Suprapubic skin (tissue), 4 donors: ENCODE measurements at regions not wholly inside any gene's neighbourhood (a gene's known extent, or its start where the extent isn't known, plus 50 kb on each side); places are given as distances from the start of the nearest gene placed in this dataset.

Source experiments
- EP300 ChIP-seq: sonication (generic); formaldehyde crosslinking; IDR thresholded peaks from one replicate; pipeline ENCODE4 v1.6.1; 2017; ENCODE audit warnings: antibody characterized with exemption
- POLR2A ChIP-seq, 2 donors: fragments of 450-650 bp; IDR thresholded peaks; one replicate each; pipeline ENCODE4 v1.6.1; 2017; ENCODE audit warnings: antibody characterized with exemption in 2 of 2, mild to moderate bottlenecking in 2 of 2, moderate library complexity in 2 of 2
- POLR2AphosphoS5 ChIP-seq, 3 donors: sonication (generic); formaldehyde crosslinking; IDR thresholded peaks; one replicate each; pipeline ENCODE4 v1.6.1; 2017; ENCODE audit warnings: antibody characterized with exemption in 3 of 3
- TF ChIP-seq, protein P1 (sequence below), 2 donors: fragments of 200-600 bp in 1 of 2; fragments of 450-650 bp in 1 of 2; sonication (generic) in 1 of 2; IDR thresholded peaks; one replicate each; pipeline ENCODE4 v1.5.1; 2016 to 2019; ENCODE audit warnings: antibody characterized with exemption in 2 of 2, mild to moderate bottlenecking in 1 of 2, moderate library complexity in 1 of 2

GRCh38 chr6:100179576-100179975, 185.6 kb upstream of the MCHR2 start:
- TF ChIP-seq, protein P1, sequence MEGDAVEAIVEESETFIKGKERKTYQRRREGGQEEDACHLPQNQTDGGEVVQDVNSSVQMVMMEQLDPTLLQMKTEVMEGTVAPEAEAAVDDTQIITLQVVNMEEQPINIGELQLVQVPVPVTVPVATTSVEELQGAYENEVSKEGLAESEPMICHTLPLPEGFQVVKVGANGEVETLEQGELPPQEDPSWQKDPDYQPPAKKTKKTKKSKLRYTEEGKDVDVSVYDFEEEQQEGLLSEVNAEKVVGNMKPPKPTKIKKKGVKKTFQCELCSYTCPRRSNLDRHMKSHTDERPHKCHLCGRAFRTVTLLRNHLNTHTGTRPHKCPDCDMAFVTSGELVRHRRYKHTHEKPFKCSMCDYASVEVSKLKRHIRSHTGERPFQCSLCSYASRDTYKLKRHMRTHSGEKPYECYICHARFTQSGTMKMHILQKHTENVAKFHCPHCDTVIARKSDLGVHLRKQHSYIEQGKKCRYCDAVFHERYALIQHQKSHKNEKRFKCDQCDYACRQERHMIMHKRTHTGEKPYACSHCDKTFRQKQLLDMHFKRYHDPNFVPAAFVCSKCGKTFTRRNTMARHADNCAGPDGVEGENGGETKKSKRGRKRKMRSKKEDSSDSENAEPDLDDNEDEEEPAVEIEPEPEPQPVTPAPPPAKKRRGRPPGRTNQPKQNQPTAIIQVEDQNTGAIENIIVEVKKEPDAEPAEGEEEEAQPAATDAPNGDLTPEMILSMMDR (IDR thresholded peaks at IDR 0.05), result no peak
- TF ChIP-seq POLR2AphosphoS5 (IDR thresholded peaks at IDR 0.05), result no peak
- no peak for TF ChIP-seq POLR2A (IDR thresholded peaks at IDR 0.05)
- no peak for TF ChIP-seq EP300
